CD1c-positive myeloid dendritic cell (primary cell): ENCODE measurements at regions not wholly inside any gene's neighbourhood (a gene's known extent, or its start where the extent isn't known, plus 50 kb on each side); places are given as distances from the start of the nearest gene placed in this dataset.

ENCODE experiments used
- DNase-seq: peaks from one replicate; pipeline ENCODE4 v3.0.0-alpha.2; 2016; ENCODE audit errors: extremely low spot score

GRCh38 chr11:70742553-70743291, 344.4 kb downstream of the CTTN start:
- no peak for DNase-seq

GRCh38 chr11:70743329-70743728, 345.0 kb downstream of the CTTN start:
- no peak for DNase-seq

- DNase-seq: no peak
Measured at GRCh38 chr11:70743941-70744351, 345.6 kb downstream of the CTTN start.

- DNase-seq: no peak
Measured at GRCh38 chr11:70744396-70745185, 346.3 kb downstream of the CTTN start.

GRCh38 chr11:70745451-70745850, 347.1 kb downstream of the CTTN start:
- no peak for DNase-seq

- no peak for DNase-seq
Measured at GRCh38 chr11:70745941-70746340, 347.6 kb downstream of the CTTN start.

- DNase-seq: no peak
Measured at GRCh38 chr11:70746351-70746750, 348.0 kb downstream of the CTTN start.

GRCh38 chr11:70747285-70747684, 349.0 kb downstream of the CTTN start:
- no peak for DNase-seq

GRCh38 chr11:70747921-70748320, 349.6 kb downstream of the CTTN start:
- DNase-seq: no peak

- no peak for DNase-seq
Measured at GRCh38 chr11:70751142-70751734, 352.9 kb downstream of the CTTN start.

- DNase-seq: peak; percentile 60
Measured at GRCh38 chr11:70755410-70756158, 357.3 kb downstream of the CTTN start.

- DNase-seq: no peak
Measured at GRCh38 chr11:70756341-70756740, 358.0 kb downstream of the CTTN start.

GRCh38 chr11:70756756-70757155, 358.4 kb downstream of the CTTN start:
- no peak for DNase-seq

- no peak for DNase-seq
Measured at GRCh38 chr11:70757241-70757640, 358.9 kb downstream of the CTTN start.

- no peak for DNase-seq
Measured at GRCh38 chr11:70758206-70758605, 359.9 kb downstream of the CTTN start.

GRCh38 chr11:70759846-70760245, 361.5 kb downstream of the CTTN start:
- DNase-seq: no peak

GRCh38 chr11:70760416-70761020, 362.2 kb downstream of the CTTN start:
- DNase-seq: no peak

- no peak for DNase-seq
Measured at GRCh38 chr11:70761094-70761907, 363.0 kb downstream of the CTTN start.

- no peak for DNase-seq
Measured at GRCh38 chr11:70761908-70762337, 363.6 kb downstream of the CTTN start.

- no peak for DNase-seq
Measured at GRCh38 chr11:70762810-70763209, 364.5 kb downstream of the CTTN start.

GRCh38 chr11:70763606-70764005, 365.3 kb downstream of the CTTN start:
- DNase-seq: no peak
